ENCODE measurements at regions not wholly inside any gene's neighbourhood (a gene's known extent, or its start where the extent isn't known, plus 50 kb on each side); places are given as distances from the start of the nearest gene placed in this dataset.

DNA sequence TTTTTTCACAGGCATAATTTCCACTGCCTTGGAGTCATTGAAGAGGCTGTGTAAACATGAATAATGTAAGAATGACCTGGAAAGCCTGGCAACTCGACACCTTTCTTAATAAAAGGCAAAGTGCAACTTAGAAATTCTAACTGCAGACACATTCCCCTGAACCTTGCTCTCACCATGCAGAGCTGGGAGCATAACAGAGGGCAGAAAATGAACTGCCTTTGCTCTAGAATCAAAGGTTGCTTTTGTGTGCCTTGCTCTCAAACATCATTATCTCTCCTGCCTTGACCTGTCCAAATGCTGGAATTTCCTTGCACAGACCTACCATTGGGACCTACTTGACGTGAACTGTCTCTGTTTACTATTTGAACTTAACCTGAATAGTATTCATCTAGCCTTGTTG is 462.0 kb upstream of the ZNF462 start:
- TF ChIP-seq CTCF (IDR thresholded peaks at IDR 0.05) (no peak), POLR2A (IDR thresholded peaks at IDR 0.05) (no peak)
